Coronary artery (tissue), 2 donors: ENCODE measurements at regions not wholly inside any gene's neighbourhood (a gene's known extent, or its start where the extent isn't known, plus 50 kb on each side); places are given as distances from the start of the nearest gene placed in this dataset.

Experiments
- DNase-seq: peaks from one replicate; pipeline ENCODE4 v3.0.0-alpha.2; 2017; ENCODE audit warnings: low spot score
- H3K27ac ChIP-seq, 2 donors: fragments of 200-600 bp; sonication (generic); one replicate each; pipeline ENCODE4 v1.5.1; 2016 to 2019
- H3K4me3 ChIP-seq: fragments of 200-600 bp; sonication (generic); 2 replicates; pipeline ENCODE4 v1.5.1; 2016; ENCODE audit warnings: mild to moderate bottlenecking, moderate library complexity
- CTCF ChIP-seq: fragments of 200-600 bp; sonication (generic); IDR thresholded peaks from one replicate; pipeline ENCODE4 v1.5.1; 2019; ENCODE audit warnings: antibody characterized with exemption

GRCh38 chr11:115778928-115779650, 274.9 kb upstream of the CADM1 start:
- DNase-seq = no peak
- TF ChIP-seq CTCF = no peak
- Histone ChIP-seq H3K27ac (no peak overlapping the region), H3K4me3 (no peak overlapping the region)

GRCh38 chr11:115776916-115777315, 272.7 kb upstream of the CADM1 start:
- no peak for TF ChIP-seq CTCF
- Histone ChIP-seq H3K27ac (no peak overlapping the region), H3K4me3 (no peak overlapping the region)
- no peak for DNase-seq

GRCh38 chr11:115775846-115776245, 271.6 kb upstream of the CADM1 start:
- no peak for DNase-seq
- TF ChIP-seq CTCF = no peak
- no peak overlapping the region for H3K27ac ChIP-seq
- H3K4me3 ChIP-seq = no peak overlapping the region

- no peak for TF ChIP-seq CTCF
- no peak overlapping the region for H3K4me3 ChIP-seq
- no peak for DNase-seq
- no peak overlapping the region for H3K27ac ChIP-seq
Measured at GRCh38 chr11:115774756-115775155, 270.5 kb upstream of the CADM1 start.

- no peak overlapping the region for H3K4me3 ChIP-seq
- TF ChIP-seq CTCF = no peak
- no peak overlapping the region for H3K27ac ChIP-seq
- no peak for DNase-seq
Measured at GRCh38 chr11:115769891-115770290, 265.7 kb upstream of the CADM1 start.

GRCh38 chr11:115767883-115768282, 263.7 kb upstream of the CADM1 start:
- no peak for DNase-seq
- Histone ChIP-seq H3K27ac (no peak overlapping the region), H3K4me3 (no peak overlapping the region)
- TF ChIP-seq CTCF = no peak

GRCh38 chr11:115767047-115767802, 263.0 kb upstream of the CADM1 start:
- Histone ChIP-seq H3K27ac (no peak overlapping the region), H3K4me3 (no peak overlapping the region)
- TF ChIP-seq CTCF = no peak
- no peak for DNase-seq
